Activated CD8-positive, alpha-beta T cell treated with anti-CD3 and anti-CD28 coated beads, Interleukin-2, amount 10 ng/mL, durations not matched to agents 7 days and 5 days (primary cell): ENCODE measurements at regions not wholly inside any gene's neighbourhood (a gene's known extent, or its start where the extent isn't known, plus 50 kb on each side); places are given as distances from the start of the nearest gene placed in this dataset.

Experiments
- ATAC-seq: fragments of 150-1000 bp; cut with Tn5 transposase; one replicate; pipeline ENCODE4 v1.10.0; 2021; ENCODE audit warnings: moderate library complexity
- CTCF ChIA-PET: fragments of 350-600 bp; sonication (Branson Sonifier 250); formaldehyde crosslinking; loops from one replicate; lab custom pipeline; 2021; ENCODE audit warnings: antibody characterized with exemption; lab: Charles Lee
- POLR2A ChIA-PET: fragments of 350-600 bp; sonication (Branson Sonifier 250); formaldehyde crosslinking; loops from one replicate; lab custom pipeline; 2021; ENCODE audit warnings: antibody characterized with exemption; lab: Charles Lee
- DNase-seq: peaks from one replicate; pipeline ENCODE4 v3.0.0-alpha.2; 2020
- H3K27ac Mint-ChIP-seq: one replicate; pipeline ENCODE4 v1.8.0; 2021; ENCODE audit warnings: mild to moderate bottlenecking, mixed read lengths
- H3K27me3 Mint-ChIP-seq: one replicate; pipeline ENCODE4 v1.8.0; 2021; ENCODE audit warnings: low read depth, mixed read lengths
- H3K36me3 Mint-ChIP-seq: one replicate; pipeline ENCODE4 v1.8.0; 2021; ENCODE audit warnings: low read depth, mixed read lengths
- H3K4me1 Mint-ChIP-seq: one replicate; pipeline ENCODE4 v1.8.0; 2021; ENCODE audit warnings: low read depth, mixed read lengths
- H3K4me3 Mint-ChIP-seq: one replicate; pipeline ENCODE4 v1.8.0; 2021; ENCODE audit warnings: mild to moderate bottlenecking, mixed read lengths
- H3K9me3 Mint-ChIP-seq: one replicate; pipeline ENCODE4 v1.8.0; 2022; ENCODE audit warnings: mixed read lengths; ENCODE audit not compliant: insufficient read depth

DNA sequence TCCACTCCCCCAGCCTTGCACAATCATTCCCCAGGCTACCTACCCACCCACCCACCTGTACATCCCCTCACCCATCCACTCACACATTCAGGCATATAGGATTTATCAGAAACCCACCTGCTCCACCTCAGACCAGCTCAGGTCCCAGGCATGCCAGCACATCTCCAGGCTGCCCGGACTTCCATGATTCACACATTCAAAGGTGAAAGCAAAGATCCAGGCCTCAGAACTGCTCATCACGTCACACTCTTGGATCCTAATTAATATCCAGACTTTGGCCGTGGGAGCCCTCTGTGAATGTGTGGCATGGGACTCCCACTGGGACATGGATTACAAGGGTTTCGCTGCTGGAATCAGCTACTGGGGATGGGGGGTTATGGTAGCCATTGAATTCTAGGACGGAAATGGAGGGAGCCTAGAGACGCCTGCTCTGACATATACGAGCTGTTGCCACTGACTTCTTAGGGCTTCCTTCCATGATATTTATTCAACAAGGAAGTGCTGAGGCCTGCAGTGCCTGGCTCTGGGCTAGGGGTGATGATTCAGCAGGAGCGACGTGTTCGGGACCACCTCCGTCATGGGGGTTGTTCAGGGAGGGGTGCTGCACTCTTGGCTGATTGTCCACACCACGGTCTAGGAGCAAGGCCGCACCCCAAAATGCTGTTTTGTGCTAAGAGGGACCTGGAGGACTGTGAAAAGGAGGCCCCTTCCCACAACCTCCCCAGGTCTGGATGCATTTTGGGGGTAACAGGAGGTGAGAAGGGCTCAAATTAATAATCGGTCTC lies 56.9 kb upstream of the ADRA2C start:
- no peaks in the 10 kb centered on the region for H3K4me1 Mint-ChIP-seq

DNA sequence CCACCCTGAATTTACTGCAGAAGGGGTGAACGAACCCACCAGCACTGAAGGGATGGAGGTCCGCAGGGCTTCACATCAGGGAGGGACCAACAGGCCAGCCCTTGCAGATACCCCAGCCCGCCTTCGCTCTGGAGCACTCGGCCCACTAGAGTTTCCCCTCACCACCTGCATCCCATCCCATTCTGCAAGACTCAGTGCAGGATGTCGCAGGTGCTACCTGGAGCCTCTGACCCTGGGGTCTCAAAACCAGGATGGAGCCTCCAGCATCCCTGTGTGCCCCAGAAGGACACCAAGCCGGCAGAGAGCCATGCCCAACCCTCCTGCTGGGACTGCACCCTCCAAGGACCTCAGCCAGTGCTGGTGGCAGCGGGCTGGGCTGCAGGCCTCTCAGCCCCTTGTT lies 57.6 kb upstream of the ADRA2C start:
- Mint-ChIP-seq H3K4me3 (no peak overlapping the region), H3K36me3 (no peaks in the 10 kb centered on the region), H3K27ac (no peak overlapping the region), H3K27me3 (no peaks in the 10 kb centered on the region), H3K9me3 (no peaks in the 10 kb centered on the region), H3K4me1 (no peaks in the 10 kb centered on the region)
- DNase-seq (no peak), ATAC-seq (no peak)
- ChIA-PET CTCF (no interaction called here), POLR2A (no interaction called here)

More for the DNA sequence above, 56.9 kb upstream of the ADRA2C start:
- ChIA-PET CTCF (no interaction called here), POLR2A (no interaction called here)
- no peaks in the 10 kb centered on the region for H3K9me3 Mint-ChIP-seq
- no peaks in the 10 kb centered on the region for H3K36me3 Mint-ChIP-seq
- H3K4me3 Mint-ChIP-seq, result no peak overlapping the region
- H3K27ac Mint-ChIP-seq, result no peak overlapping the region
- ATAC-seq, result no peak
- H3K27me3 Mint-ChIP-seq, result no peaks in the 10 kb centered on the region
- DNase-seq, result no peak

DNA sequence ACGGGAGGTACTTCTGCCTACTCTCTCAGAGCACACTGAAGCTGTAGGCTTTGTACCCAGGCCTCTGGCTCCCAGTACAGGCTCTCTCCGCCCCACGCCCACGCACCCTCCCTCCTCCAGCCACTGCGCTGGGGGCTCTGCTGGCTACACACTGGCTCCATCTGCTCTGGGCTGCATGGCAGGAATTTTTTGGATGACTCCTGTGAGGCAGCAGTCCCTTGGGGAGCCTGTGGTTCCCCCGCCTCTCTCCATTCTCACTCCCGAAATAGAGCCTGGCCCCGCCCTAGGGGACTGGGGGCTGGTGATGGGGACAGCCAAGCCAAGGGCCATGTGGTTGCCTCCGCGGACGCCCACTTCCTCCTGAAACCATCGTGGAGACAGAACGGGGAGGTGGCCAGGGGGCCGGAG lies 58.1 kb upstream of the ADRA2C start:
- Mint-ChIP-seq H3K4me3 (no peak overlapping the region), H3K27ac (no peak overlapping the region), H3K27me3 (no peaks in the 10 kb centered on the region), H3K36me3 (no peaks in the 10 kb centered on the region), H3K4me1 (no peaks in the 10 kb centered on the region), H3K9me3 (no peaks in the 10 kb centered on the region)
- ChIA-PET CTCF (no interaction called here), POLR2A (no interaction called here)
- ATAC-seq (no peak), DNase-seq (no peak)

DNA sequence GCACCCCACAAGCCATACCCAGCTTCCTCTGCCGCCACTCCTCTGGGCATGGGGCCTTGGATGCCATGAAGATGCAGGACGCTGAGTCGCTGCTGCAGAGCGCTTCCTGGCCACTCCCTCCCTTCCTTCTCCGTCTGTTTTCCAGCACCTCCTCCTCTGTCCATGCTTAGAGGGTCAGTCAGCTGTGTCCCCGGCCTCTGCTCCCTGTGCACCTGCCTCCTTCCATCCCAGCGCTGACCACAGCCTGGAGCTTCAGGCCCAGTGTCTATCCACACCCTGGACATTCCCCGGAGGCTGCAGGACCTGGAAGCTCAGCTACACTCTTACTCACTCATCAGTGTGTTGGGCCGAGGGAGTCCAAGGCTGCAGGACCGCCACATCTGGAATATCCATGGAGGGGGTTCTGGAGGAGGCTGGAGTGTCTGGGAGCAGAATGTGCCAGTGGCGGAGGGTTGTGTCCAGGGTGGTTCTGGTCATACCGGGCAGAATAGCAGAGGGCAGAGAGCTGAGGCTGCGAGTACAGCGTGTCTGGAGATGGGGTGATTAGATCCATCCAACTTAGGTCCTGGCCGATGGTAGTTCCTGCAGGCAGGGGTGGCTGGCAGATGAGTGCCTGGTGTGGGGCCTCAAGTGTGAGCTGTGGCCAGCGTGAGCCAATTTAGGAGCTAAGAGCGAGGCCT lies 58.6 kb upstream of the ADRA2C start:
- ATAC-seq (no peak), DNase-seq (no peak)
- Mint-ChIP-seq H3K36me3 (no peaks in the 10 kb centered on the region), H3K4me1 (no peaks in the 10 kb centered on the region), H3K4me3 (no peak overlapping the region), H3K9me3 (no peaks in the 10 kb centered on the region), H3K27me3 (no peaks in the 10 kb centered on the region), H3K27ac (no peak overlapping the region)
- CTCF ChIA-PET, result no interaction called here
- POLR2A ChIA-PET, result interaction anchor here (0.6 kb wide), 1 partner anchor 1464 kb away, joined by 3 read pairs; no protein-coding TSS in a partner anchor

DNA sequence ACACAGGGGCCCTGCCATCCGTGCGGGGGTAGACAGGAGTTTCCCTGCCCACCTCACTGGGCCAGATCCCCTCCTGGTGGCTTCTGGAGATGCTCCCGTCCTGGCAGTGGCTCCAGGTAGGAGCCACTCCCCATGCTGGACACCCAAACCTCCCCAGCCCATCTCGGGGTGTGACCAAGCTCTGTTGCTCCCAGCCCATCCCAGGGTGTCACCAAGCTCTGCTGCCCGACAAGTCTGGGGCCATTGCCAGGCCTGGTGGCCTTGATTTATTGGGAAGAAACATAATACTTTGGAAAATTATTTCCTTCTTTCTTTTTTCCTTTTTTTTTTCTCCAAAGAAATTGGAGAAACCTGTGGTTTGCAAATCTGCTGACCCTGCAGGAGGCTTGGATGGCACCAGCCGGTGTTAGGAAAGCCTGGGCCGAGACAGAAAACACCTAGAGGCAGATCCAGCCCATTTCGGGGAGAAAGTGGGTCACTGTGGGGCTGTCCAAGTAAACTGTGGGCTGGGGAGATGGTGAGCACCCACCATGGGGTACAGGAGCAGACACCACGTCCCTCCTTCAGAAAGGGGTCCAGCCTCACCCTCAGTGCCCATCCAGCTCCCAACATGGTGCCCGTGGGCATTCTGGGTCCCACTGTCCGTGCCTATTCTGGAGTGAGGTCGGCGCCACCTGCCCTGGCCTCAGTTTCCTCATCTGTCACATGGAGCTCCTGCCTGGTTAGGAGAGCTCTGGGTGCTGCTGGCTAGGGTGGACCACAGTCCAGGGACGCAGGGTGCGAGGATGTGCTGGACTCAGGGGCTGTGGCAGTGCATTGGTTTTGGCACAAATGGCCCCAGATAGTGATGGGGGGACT lies 59.4 kb upstream of the ADRA2C start:
- H3K36me3 Mint-ChIP-seq, result no peaks in the 10 kb centered on the region
- H3K27me3 Mint-ChIP-seq, result no peaks in the 10 kb centered on the region
- ChIA-PET CTCF (no interaction called here), POLR2A (no interaction called here)
- ATAC-seq (no peak), DNase-seq (no peak)
- no peaks in the 10 kb centered on the region for H3K9me3 Mint-ChIP-seq
- H3K4me1 Mint-ChIP-seq, result no peaks in the 10 kb centered on the region
- no peak overlapping the region for H3K27ac Mint-ChIP-seq
- no peak overlapping the region for H3K4me3 Mint-ChIP-seq

DNA sequence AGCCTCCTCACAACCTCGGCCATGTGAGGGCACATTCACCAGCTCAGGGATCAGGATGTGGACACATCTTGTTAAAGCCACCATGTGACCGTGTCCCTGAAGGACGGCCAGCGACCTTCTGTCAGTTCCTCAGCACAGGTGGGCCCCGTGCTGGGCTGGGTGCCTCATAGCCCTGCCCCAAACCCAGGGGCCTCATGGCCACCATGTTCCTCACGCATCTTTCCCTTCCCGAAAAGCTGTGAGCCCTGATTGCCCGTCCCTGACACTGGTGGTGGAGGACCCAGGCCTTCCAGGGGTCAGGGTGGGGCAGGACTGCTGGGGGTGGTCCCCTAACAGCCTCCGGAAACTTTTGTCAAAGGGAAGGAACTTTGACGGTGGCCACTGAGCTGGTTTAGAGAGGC lies 60.1 kb upstream of the ADRA2C start:
- no peaks in the 10 kb centered on the region for H3K9me3 Mint-ChIP-seq
- H3K27me3 Mint-ChIP-seq, result no peaks in the 10 kb centered on the region
- DNase-seq (no peak), ATAC-seq (no peak)
- H3K4me1 Mint-ChIP-seq, result no peaks in the 10 kb centered on the region
- H3K27ac Mint-ChIP-seq, result no peak overlapping the region
- ChIA-PET CTCF (no interaction called here), POLR2A (no interaction called here)
- H3K36me3 Mint-ChIP-seq, result no peaks in the 10 kb centered on the region
- H3K4me3 Mint-ChIP-seq, result no peak overlapping the region

DNA sequence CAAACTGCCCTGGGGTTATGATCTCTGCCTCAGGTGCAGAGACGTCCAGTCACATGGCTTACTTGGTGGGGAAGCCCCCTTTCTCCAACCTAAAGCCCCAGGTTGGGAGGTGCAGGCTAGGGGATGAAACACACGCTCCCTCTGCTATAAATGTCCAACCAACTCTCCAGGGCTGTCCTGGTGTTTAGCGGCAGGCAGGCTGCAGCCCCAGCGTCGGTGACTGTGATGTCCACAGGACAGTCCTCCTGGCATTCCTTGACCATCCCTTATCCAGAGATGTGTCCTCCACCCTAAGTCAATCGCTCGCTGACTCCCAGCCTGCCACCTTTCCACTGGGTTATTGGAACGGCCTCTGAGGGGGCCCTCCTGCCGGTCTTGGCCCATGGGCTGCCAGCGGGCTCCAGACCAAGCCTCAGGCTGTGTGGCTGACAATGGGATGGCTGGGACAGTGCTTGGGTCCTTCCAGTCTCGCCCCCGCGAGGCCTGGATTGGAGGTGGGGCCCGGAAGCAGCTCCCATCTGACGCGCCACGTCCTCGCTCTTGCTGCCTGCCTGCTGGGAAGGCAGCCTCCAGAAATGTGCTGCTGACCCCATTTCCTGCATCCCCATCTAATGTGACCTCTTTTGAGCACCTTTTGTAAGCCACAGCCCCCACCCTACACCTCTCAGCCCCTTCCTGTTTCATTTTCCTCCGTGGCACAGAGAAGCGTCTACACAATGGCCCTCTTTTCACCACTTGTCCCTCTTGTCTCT lies 60.8 kb upstream of the ADRA2C start:
- H3K4me3 Mint-ChIP-seq, result no peak overlapping the region
- no peaks in the 10 kb centered on the region for H3K9me3 Mint-ChIP-seq
- ATAC-seq (no peak), DNase-seq (no peak)
- H3K36me3 Mint-ChIP-seq, result no peaks in the 10 kb centered on the region
- no peaks in the 10 kb centered on the region for H3K27me3 Mint-ChIP-seq
- CTCF ChIA-PET, result no interaction called here
- H3K27ac Mint-ChIP-seq, result no peak overlapping the region
- no peaks in the 10 kb centered on the region for H3K4me1 Mint-ChIP-seq
- POLR2A ChIA-PET, result no interaction called here

DNA sequence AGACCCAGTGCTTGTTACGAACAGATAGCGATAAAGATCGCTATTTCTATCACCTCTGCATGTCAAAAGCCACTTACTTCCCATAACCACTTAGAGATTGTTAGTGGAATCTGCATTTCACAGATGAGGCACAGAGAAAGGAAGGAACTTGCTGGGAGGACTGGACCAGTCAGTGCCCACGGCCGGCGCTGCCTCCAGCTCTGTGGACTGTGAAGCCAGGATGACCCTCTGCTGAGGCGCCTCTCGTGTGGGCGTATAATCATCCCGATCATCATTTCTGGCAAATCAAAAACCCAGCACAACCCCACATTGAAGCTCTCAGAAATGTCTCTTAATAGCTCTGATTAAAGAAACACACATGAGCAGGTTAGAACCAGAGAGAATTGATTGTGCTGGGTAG lies 61.5 kb upstream of the ADRA2C start:
- no peak overlapping the region for H3K27ac Mint-ChIP-seq
- no peaks in the 10 kb centered on the region for H3K27me3 Mint-ChIP-seq
- no peaks in the 10 kb centered on the region for H3K36me3 Mint-ChIP-seq
- no peak overlapping the region for H3K4me3 Mint-ChIP-seq
- DNase-seq (no peak), ATAC-seq (no peak)
- POLR2A ChIA-PET, result no interaction called here
- no peaks in the 10 kb centered on the region for H3K9me3 Mint-ChIP-seq
- H3K4me1 Mint-ChIP-seq, result no peaks in the 10 kb centered on the region
- CTCF ChIA-PET, result no interaction called here

DNA sequence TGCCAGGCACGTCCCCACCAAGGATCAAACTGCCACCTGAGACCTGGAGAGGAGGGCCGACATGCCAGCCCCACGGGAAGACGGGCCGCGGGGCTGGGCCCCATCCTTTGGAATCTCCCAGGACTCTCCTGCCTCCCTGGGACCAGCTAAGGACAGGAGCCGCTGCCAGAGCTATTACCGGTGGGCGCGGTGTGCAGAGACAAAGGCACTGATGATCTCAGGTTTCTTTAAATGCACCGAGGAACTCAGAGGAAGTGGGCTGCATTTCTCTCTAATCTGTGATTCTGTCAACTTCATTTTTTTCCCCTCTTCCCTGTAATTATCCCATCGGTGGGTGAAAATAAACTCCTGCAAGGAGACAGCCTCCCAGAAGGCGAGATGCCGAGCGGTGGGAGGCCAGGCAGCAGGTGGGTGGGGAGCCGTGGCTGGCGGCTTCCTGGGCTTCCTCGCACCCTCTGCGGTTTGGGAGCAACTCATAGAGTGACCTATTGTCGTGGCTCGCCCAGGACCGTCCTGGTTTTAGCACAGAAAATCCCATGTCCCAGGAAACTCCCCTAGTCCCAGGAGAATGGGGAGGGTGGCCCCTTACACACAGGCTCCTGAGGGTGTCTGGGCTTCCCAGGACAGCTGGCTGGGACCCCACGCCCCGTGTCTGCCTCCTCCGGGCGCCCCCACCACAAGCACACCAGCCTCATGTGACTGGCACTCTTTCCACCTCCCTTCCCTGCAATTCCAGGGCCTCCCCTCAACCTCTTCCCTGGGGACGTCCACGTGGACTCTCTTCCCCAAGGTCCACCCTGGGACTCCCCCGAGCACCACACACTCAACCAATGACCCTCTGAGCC lies 62.3 kb upstream of the ADRA2C start:
- Mint-ChIP-seq H3K27me3 (no peaks in the 10 kb centered on the region), H3K27ac (no peak overlapping the region), H3K9me3 (no peaks in the 10 kb centered on the region), H3K4me1 (no peaks in the 10 kb centered on the region), H3K4me3 (no peak overlapping the region), H3K36me3 (no peaks in the 10 kb centered on the region)
- ChIA-PET CTCF (no interaction called here), POLR2A (no interaction called here)
- no peak for DNase-seq
- no peak for ATAC-seq

DNA sequence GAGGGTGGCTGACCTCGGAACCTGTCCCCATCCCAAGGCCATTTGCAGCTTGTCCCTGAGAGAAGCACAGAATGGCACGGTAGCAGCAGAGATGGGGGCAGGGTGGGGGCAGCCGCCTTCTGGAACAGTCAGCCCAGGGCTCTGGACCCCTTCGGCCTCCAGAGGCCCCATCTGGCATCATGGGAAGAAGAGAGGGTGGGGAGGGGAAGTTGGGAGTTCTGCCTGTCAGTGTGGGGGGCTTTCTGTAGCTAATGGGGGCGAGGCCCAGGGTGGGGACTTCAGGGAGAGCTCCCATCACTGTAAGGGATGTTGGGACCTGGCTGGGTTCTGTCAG lies 62.9 kb upstream of the ADRA2C start:
- no peaks in the 10 kb centered on the region for H3K36me3 Mint-ChIP-seq
- POLR2A ChIA-PET, result no interaction called here
- no peak for ATAC-seq
- DNase-seq, result no peak
- no peaks in the 10 kb centered on the region for H3K4me1 Mint-ChIP-seq
- no peaks in the 10 kb centered on the region for H3K9me3 Mint-ChIP-seq
- no peak overlapping the region for H3K4me3 Mint-ChIP-seq
- CTCF ChIA-PET, result no interaction called here
- H3K27me3 Mint-ChIP-seq, result no peaks in the 10 kb centered on the region
- no peak overlapping the region for H3K27ac Mint-ChIP-seq

DNA sequence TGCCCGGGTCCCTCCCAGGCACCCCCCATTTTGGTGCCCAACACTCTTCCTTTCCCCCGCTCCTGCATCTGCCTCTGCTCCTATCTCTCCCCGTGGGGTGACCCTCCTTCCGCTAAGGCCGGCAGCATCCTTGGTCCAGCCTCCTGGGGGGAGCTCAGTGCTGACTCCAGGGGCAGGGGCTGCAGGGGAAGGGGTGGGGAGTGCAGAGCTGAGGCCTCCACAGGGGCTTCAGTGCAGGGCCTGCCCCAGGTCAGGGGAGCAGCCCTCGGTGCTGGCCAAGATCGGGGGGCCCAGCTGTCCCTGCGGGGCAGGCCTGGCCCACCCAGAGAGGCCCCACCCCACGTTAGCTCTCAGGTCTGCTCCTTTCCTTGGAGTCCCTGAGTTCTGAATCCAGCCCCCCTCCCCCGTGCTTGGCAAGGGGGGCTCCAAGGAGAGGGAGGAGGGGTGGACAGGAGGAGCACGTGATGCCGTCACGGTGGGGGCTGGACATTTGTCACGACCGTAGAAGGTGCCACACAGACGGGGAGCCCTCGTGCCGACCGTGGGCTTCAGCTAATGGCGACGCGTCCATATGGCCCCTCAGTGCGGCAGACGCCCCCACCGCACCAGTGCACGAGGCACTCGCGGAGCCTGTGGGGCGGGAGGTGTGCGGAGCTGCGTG lies 63.5 kb upstream of the ADRA2C start:
- Mint-ChIP-seq H3K27me3 (no peaks in the 10 kb centered on the region), H3K4me1 (no peaks in the 10 kb centered on the region), H3K9me3 (no peaks in the 10 kb centered on the region), H3K4me3 (no peak overlapping the region), H3K27ac (no peak overlapping the region), H3K36me3 (no peaks in the 10 kb centered on the region)
- DNase-seq, result no peak
- CTCF ChIA-PET, result no interaction called here
- ATAC-seq, result no peak
- POLR2A ChIA-PET, result no interaction called here
